CD14-positive monocyte (primary cell): ENCODE measurements at regions not wholly inside any gene's neighbourhood (a gene's known extent, or its start where the extent isn't known, plus 50 kb on each side); places are given as distances from the start of the nearest gene placed in this dataset.

Source experiments
- DNase-seq, 3 donors: peaks; one replicate each; pipeline ENCODE4 v3.0.0-alpha.2; 2011 to 2022
- H2AFZ ChIP-seq: 2 replicates; pipeline ENCODE4 v1.6.0; 2012; ENCODE audit warnings: mild to moderate bottlenecking, low read depth, low read length, inconsistent platforms; ENCODE audit not compliant: insufficient read depth, poor library complexity, severe bottlenecking
- H3K27ac ChIP-seq, 2 donors: 1 replicate in 1 of 2; 2 replicates in 1 of 2; pipeline ENCODE4 v1.5.1; 2012 to 2013; ENCODE audit warnings: low read length in 2 of 2, control low read depth in 1 of 2, inconsistent platforms in 1 of 2, low read depth in 1 of 2, mild to moderate bottlenecking in 1 of 2
- H3K27me3 ChIP-seq, 2 donors: one replicate each; pipeline versions ENCODE4 v1.6.0 to v1.6.1; 2011 to 2013; ENCODE audit warnings: low read length in 2 of 2; ENCODE audit not compliant: control insufficient read depth in 2 of 2, insufficient read depth in 2 of 2
- H3K36me3 ChIP-seq, 2 donors: replicated peaks in 1 of 2; 1 replicate in 1 of 2; 2 replicates in 1 of 2; pipeline versions ENCODE4 v1.5.1 to v1.6.1; 2012 to 2013; ENCODE audit warnings: low read length in 2 of 2, control low read depth in 1 of 2, inconsistent platforms in 1 of 2, mild to moderate bottlenecking in 1 of 2; ENCODE audit not compliant: insufficient read depth in 2 of 2, control insufficient read depth in 1 of 2
- H3K4me1 ChIP-seq, 2 donors: 1 replicate in 1 of 2; 2 replicates in 1 of 2; pipeline versions ENCODE4 v1.5.1 to v1.6.1; 2012 to 2013; ENCODE audit warnings: low read length in 2 of 2, control low read depth in 1 of 2, inconsistent platforms in 1 of 2, mild to moderate bottlenecking in 1 of 2, moderate library complexity in 1 of 2; ENCODE audit not compliant: insufficient read depth in 2 of 2, control insufficient read depth in 1 of 2
- H3K4me2 ChIP-seq: replicated peaks from 2 replicates; pipeline ENCODE3; 2012; ENCODE audit warnings: low read length, moderate library complexity, mild to moderate bottlenecking; ENCODE audit not compliant: poor library complexity, severe bottlenecking; ENCODE audit errors: extremely low read depth
- H3K4me3 ChIP-seq, 3 experiments: fragments of 200-600 bp in 1 of 3; sonication (generic) in 1 of 3; replicated peaks in 1 of 3; 1 replicate in 2 of 3; 2 replicates in 1 of 3; pipeline ENCODE4 v1.5.1; 2011 to 2013; ENCODE audit warnings: low read length in 3 of 3, mild to moderate bottlenecking in 3 of 3, control low read depth in 2 of 3, low read depth in 2 of 3, inconsistent platforms in 1 of 3, moderate library complexity in 1 of 3
- H3K79me2 ChIP-seq: 2 replicates; pipeline ENCODE4 v1.6.0; 2012; ENCODE audit warnings: mild to moderate bottlenecking, control low read depth, inconsistent platforms, low read length, moderate library complexity; ENCODE audit not compliant: insufficient read depth
- H3K9ac ChIP-seq: 2 replicates; pipeline ENCODE4 v1.6.0; 2017; ENCODE audit warnings: low read length, mild to moderate bottlenecking; ENCODE audit not compliant: insufficient read depth, poor library complexity, severe bottlenecking
- H3K9me3 ChIP-seq, 2 donors: replicated peaks in 1 of 2; 1 replicate in 1 of 2; 2 replicates in 1 of 2; pipeline versions ENCODE4 v1.5.1 to v1.6.1; 2012 to 2013; ENCODE audit warnings: low read length in 2 of 2, control low read depth in 1 of 2; ENCODE audit not compliant: control insufficient read depth in 1 of 2, insufficient read depth in 1 of 2
- H4K20me1 ChIP-seq: 2 replicates; pipeline ENCODE4 v1.6.0; 2012; ENCODE audit warnings: mild to moderate bottlenecking, low read length, control low read depth, moderate library complexity; ENCODE audit not compliant: insufficient read depth
- H3K27ac Mint-ChIP-seq, 7 donors: one replicate each; pipeline ENCODE4 v1.8.0; 2020; ENCODE audit warnings: mild to moderate bottlenecking in 7 of 7, mixed read lengths in 7 of 7, moderate library complexity in 6 of 7, inconsistent platforms in 2 of 7
- H3K27me3 Mint-ChIP-seq, 3 donors: one replicate each; pipeline ENCODE4 v1.8.0; 2021 to 2022; ENCODE audit warnings: low read depth in 3 of 3, mild to moderate bottlenecking in 3 of 3, mixed read lengths in 3 of 3, moderate library complexity in 3 of 3, inconsistent platforms in 1 of 3
- H3K36me3 Mint-ChIP-seq, 2 donors: one replicate each; pipeline ENCODE4 v1.8.0; 2020; ENCODE audit warnings: mixed read lengths in 2 of 2, inconsistent platforms in 1 of 2, mild to moderate bottlenecking in 1 of 2
- H3K4me1 Mint-ChIP-seq: one replicate; pipeline ENCODE4 v1.8.0; 2020; ENCODE audit warnings: mild to moderate bottlenecking, mixed read lengths
- H3K4me3 Mint-ChIP-seq, 2 donors: one replicate each; pipeline ENCODE4 v1.8.0; 2020; ENCODE audit warnings: mild to moderate bottlenecking in 2 of 2, mixed read lengths in 2 of 2, moderate library complexity in 1 of 2
- H3K9me3 Mint-ChIP-seq, 7 donors: one replicate each; pipeline ENCODE4 v1.8.0; 2020 to 2022; ENCODE audit warnings: mixed read lengths in 7 of 7, mild to moderate bottlenecking in 6 of 7, moderate library complexity in 6 of 7, inconsistent platforms in 2 of 7
- CTCF ChIP-seq: fragments of 200-600 bp; IDR thresholded peaks from one replicate; pipeline ENCODE4 v1.8.0; 2022; ENCODE audit warnings: antibody characterized with exemption, mild to moderate bottlenecking
- WGBS: methylation state at CpG from one replicate; pipeline ENCODE4 v1.1.5; 2013; ENCODE audit warnings: missing lambda C conversion rate; ENCODE audit not compliant: insufficient coverage; 5-methylcytosine and 5-hydroxymethylcytosine counted together
- intact Hi-C, 2 donors: fragments of 100-400 bp; cut with micrococcal nuclease; formaldehyde crosslinking; loops; one replicate each; pipeline versions ENCODE4 v1.15.0 to v1.15.1; 2023

GRCh38 chr7:81120111-81120510 is 201.3 kb upstream of the SEMA3C start:
- no peak overlapping the region for H3K4me2 ChIP-seq
- H3K36me3 ChIP-seq: no peaks in the 10 kb centered on the region
- no peaks in the 10 kb centered on the region for H3K9me3 ChIP-seq
- no peak overlapping the region for H3K4me3 ChIP-seq
- no peak for TF ChIP-seq CTCF
- no peaks in the 10 kb centered on the region for H3K4me1 ChIP-seq
- WGBS: 100% methylated on average over 2 of the region's 4 CpGs
- peaks cover 0 to 2% (median 0%) of the 10 kb centered on the region in 3 donors for H3K27me3 Mint-ChIP-seq
- H3K4me3 Mint-ChIP-seq: no peak overlapping the region
- no peaks in the 10 kb centered on the region for H4K20me1 ChIP-seq
- H3K27me3 ChIP-seq: no peaks in the 10 kb centered on the region
- no peak overlapping the region for H3K9ac ChIP-seq
- no peak overlapping the region for H3K27ac ChIP-seq
- no peaks in the 10 kb centered on the region for H3K79me2 ChIP-seq
- no peaks in the 10 kb centered on the region for H3K4me1 Mint-ChIP-seq
- peaks cover 0 to 3% (median 0%) of the 10 kb centered on the region in 7 donors for H3K9me3 Mint-ChIP-seq
- H2AFZ ChIP-seq: no peak overlapping the region
- no peaks in the 10 kb centered on the region for H3K36me3 Mint-ChIP-seq
- no peak overlapping the region for H3K27ac Mint-ChIP-seq
- intact Hi-C loops: no loop called here
- no peak for DNase-seq

- no peaks in the 10 kb centered on the region for H3K36me3 Mint-ChIP-seq
- peaks cover 0 to 3% (median 0%) of the 10 kb centered on the region in 7 donors for H3K9me3 Mint-ChIP-seq
- intact Hi-C loops: no loop called here
- Histone ChIP-seq H3K9me3 (no peaks in the 10 kb centered on the region), H3K4me3 (no peak overlapping the region), H4K20me1 (no peaks in the 10 kb centered on the region), H3K9ac (no peak overlapping the region), H3K79me2 (no peaks in the 10 kb centered on the region), H3K27me3 (no peaks in the 10 kb centered on the region), H3K27ac (no peak overlapping the region), H3K4me2 (no peak overlapping the region), H3K36me3 (no peaks in the 10 kb centered on the region), H3K4me1 (no peaks in the 10 kb centered on the region), H2AFZ (no peak overlapping the region)
- TF ChIP-seq CTCF: no peak
- H3K4me1 Mint-ChIP-seq: peaks cover 2% of the 10 kb centered on the region
- no CpG with 5 or more reads among the region's 1 CpG for WGBS
- DNase-seq: peak in 2 of 3 donors; percentile 7
- H3K4me3 Mint-ChIP-seq: no peak overlapping the region
- peaks cover 2 to 4% (median 2%) of the 10 kb centered on the region in 3 donors for H3K27me3 Mint-ChIP-seq
- H3K27ac Mint-ChIP-seq: no peak overlapping the region
Observed at GRCh38 chr7:81114633-81115032, 195.8 kb upstream of the SEMA3C start.
